Calu3 (cell line): ENCODE measurements at regions not wholly inside any gene's neighbourhood (a gene's known extent, or its start where the extent isn't known, plus 50 kb on each side); places are given as distances from the start of the nearest gene placed in this dataset.

Experiments
- BruUV-seq: library from RNA; stranded (reverse); fragments of 400-500 nt; replicated peaks from 2 replicates; lab custom pipeline; 2021; lab: Mats Ljungman, UMichigan
- CTCF ChIA-PET: fragments of 300-600 bp; sonication (Branson Sonifier 250); formaldehyde crosslinking; loops from one replicate; lab custom pipeline; 2022; ENCODE audit warnings: antibody characterized with exemption; lab: Charles Lee
- DNase-seq: peaks from one replicate; pipeline ENCODE4 v3.0.0; 2022
- H3K27ac Mint-ChIP-seq: one replicate; pipeline ENCODE4 v1.8.0; 2022; ENCODE audit warnings: mixed read lengths; ENCODE audit not compliant: unreplicated experiment
- H3K27me3 Mint-ChIP-seq: one replicate; pipeline ENCODE4 v1.8.0; 2022; ENCODE audit warnings: mixed read lengths; ENCODE audit not compliant: unreplicated experiment
- H3K36me3 Mint-ChIP-seq: one replicate; pipeline ENCODE4 v1.8.0; 2022; ENCODE audit warnings: mild to moderate bottlenecking, moderate library complexity, mixed read lengths; ENCODE audit not compliant: insufficient read depth, unreplicated experiment
- H3K4me1 Mint-ChIP-seq: one replicate; pipeline ENCODE4 v1.8.0; 2022; ENCODE audit warnings: mild to moderate bottlenecking, low read depth, mixed read lengths; ENCODE audit not compliant: unreplicated experiment
- H3K4me3 Mint-ChIP-seq: one replicate; pipeline ENCODE4 v1.8.0; 2022; ENCODE audit warnings: mild to moderate bottlenecking, low read depth, moderate library complexity, mixed read lengths; ENCODE audit not compliant: unreplicated experiment
- H3K9me3 Mint-ChIP-seq: one replicate; pipeline ENCODE4 v1.8.0; 2022; ENCODE audit warnings: low read depth, mixed read lengths; ENCODE audit not compliant: unreplicated experiment
- intact Hi-C: fragments of 100-400 bp; cut with micrococcal nuclease; formaldehyde crosslinking; loops from one replicate; pipeline ENCODE4 v1.10.0; 2022; ENCODE audit not compliant: unreplicated experiment
- TF ChIP-seq, protein P1 (sequence below): fragments of 200-600 bp; IDR thresholded peaks from one replicate; pipeline ENCODE4 v1.8.0; 2022; ENCODE audit warnings: antibody characterized with exemption; ENCODE audit not compliant: unreplicated experiment

DNA sequence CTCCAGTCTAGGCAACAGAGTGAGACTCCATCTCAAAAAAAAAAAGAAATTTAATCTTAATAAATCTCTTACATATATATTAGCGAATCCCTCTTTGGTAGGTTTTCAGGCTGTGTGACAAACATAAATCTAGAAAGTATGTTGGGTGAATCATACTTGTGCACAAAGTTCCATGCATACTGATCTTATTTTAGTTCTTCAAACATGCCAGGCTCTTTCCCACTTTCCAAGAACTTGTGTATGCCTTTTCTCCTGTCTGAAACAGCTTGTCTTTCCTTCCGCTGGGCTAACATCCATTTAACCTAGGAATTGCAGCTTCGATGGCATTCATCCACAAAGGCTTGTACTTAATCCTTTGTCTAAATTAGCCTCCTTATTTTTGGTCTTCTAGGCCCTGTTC is 156.6 kb upstream of the CASK start:
- H3K27ac Mint-ChIP-seq, result no peak overlapping the region
- BruUV-seq, result no TSS peak

DNA sequence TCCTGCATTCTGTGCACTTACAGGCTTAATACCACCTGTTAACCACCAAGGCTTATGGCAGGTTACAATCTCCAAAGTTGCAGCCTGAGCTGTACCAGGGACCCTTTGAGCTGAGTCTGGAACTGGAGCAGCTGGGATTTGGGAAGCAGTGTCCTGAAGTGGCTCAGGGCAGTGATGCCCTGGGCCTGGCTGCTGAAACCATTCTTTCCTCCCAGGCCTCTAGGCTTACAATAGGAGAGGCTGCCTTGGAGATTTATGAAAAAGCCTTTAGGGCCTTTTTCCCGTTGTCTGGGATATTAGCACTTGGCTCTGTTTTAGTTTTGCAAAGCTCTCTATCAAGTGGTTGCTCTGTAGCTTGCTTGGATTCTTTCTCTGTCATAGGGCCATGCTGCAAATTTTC is 154.3 kb upstream of the CASK start:
- BruUV-seq, result no TSS peak
- CTCF ChIA-PET, result no interaction called here
- H3K9me3 Mint-ChIP-seq, result peaks cover 3% of the 10 kb centered on the region

More for the DNA sequence above, 156.6 kb upstream of the CASK start:
- no peaks in the 10 kb centered on the region for H3K27me3 Mint-ChIP-seq
- TF ChIP-seq, protein P1, sequence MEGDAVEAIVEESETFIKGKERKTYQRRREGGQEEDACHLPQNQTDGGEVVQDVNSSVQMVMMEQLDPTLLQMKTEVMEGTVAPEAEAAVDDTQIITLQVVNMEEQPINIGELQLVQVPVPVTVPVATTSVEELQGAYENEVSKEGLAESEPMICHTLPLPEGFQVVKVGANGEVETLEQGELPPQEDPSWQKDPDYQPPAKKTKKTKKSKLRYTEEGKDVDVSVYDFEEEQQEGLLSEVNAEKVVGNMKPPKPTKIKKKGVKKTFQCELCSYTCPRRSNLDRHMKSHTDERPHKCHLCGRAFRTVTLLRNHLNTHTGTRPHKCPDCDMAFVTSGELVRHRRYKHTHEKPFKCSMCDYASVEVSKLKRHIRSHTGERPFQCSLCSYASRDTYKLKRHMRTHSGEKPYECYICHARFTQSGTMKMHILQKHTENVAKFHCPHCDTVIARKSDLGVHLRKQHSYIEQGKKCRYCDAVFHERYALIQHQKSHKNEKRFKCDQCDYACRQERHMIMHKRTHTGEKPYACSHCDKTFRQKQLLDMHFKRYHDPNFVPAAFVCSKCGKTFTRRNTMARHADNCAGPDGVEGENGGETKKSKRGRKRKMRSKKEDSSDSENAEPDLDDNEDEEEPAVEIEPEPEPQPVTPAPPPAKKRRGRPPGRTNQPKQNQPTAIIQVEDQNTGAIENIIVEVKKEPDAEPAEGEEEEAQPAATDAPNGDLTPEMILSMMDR, result no peak
- no peaks in the 10 kb centered on the region for H3K4me1 Mint-ChIP-seq
- DNase-seq, result no peak
- peaks cover 3% of the 10 kb centered on the region for H3K9me3 Mint-ChIP-seq
- H3K36me3 Mint-ChIP-seq, result no peaks in the 10 kb centered on the region
- CTCF ChIA-PET, result no interaction called here
- intact Hi-C loops, result no loop called here
- H3K4me3 Mint-ChIP-seq, result no peak overlapping the region

DNA sequence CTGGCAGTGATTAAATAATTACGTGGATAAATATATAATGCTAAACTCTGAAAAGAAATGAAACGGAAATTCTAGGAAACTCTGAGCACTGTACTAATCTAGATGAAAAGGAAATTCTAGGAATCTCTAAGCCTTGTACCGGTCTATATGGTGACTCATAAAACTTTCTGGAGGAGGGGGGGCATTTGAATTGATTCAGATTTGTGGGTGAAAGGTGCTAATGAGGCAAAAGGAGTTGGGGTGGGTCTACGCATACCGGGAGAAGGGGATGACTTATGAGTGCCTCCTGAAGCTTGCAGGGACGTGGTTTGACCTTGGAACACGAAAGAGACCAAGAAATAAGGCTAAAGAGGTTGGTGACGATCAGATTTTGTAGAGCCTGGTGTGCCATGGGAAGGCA is 151.7 kb upstream of the CASK start:
- intact Hi-C loops, result no loop called here
- Mint-ChIP-seq H3K9me3 (peaks cover 4% of the 10 kb centered on the region), H3K27me3 (no peaks in the 10 kb centered on the region), H3K36me3 (no peaks in the 10 kb centered on the region), H3K27ac (peak overlapping the region; percentile 40), H3K4me1 (no peaks in the 10 kb centered on the region), H3K4me3 (no peak overlapping the region)
- BruUV-seq, result no TSS peak
- TF ChIP-seq, protein P1, result no peak
- no peak for DNase-seq
- CTCF ChIA-PET, result no interaction called here

More for the DNA sequence above, 154.3 kb upstream of the CASK start:
- intact Hi-C loops, result no loop called here
- Mint-ChIP-seq H3K36me3 (no peaks in the 10 kb centered on the region), H3K4me3 (no peak overlapping the region), H3K27me3 (no peaks in the 10 kb centered on the region), H3K4me1 (no peaks in the 10 kb centered on the region), H3K27ac (no peak overlapping the region)
- TF ChIP-seq, protein P1, result no peak
- DNase-seq, result no peak

DNA sequence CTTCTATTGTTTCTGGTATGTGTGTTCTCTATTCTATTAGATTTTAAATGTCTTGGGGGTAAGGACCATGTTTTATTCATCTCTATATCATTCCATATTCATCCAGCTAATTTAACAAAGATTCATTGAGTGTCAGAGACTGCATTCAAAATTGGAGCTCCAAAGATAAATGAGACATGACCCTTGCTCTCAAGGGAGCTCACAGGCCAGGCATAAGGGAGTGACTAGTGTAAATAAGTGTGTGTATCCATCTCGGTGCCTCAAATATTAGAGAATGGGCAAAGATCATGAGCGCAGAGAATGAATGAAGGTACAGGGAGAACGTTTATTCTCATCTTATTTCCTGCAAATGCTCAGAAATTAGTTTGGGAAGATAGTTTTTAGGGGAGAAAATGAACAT is 150.1 kb upstream of the CASK start:
- TF ChIP-seq, protein P1, result no peak
- no TSS peak for BruUV-seq
- H3K4me1 Mint-ChIP-seq, result no peaks in the 10 kb centered on the region
- CTCF ChIA-PET, result no interaction called here
- H3K9me3 Mint-ChIP-seq, result peaks cover 5% of the 10 kb centered on the region
- no peak overlapping the region for H3K4me3 Mint-ChIP-seq
- H3K36me3 Mint-ChIP-seq, result no peaks in the 10 kb centered on the region
- intact Hi-C loops, result no loop called here
- DNase-seq, result no peak
- no peak overlapping the region for H3K27ac Mint-ChIP-seq
- H3K27me3 Mint-ChIP-seq, result no peaks in the 10 kb centered on the region
